Keratinocyte (primary cell): ENCODE measurements at regions not wholly inside any gene's neighbourhood (a gene's known extent, or its start where the extent isn't known, plus 50 kb on each side); places are given as distances from the start of the nearest gene placed in this dataset.

Experiments
- EZH2 ChIP-seq: IDR thresholded peaks from one replicate; pipeline ENCODE4 v1.6.1; 2012; ENCODE audit warnings: inconsistent platforms, mild to moderate bottlenecking, low read length, moderate library complexity
- TF ChIP-seq, protein P1 (sequence below), 3 experiments: IDR thresholded peaks in 1 of 3; conservative IDR thresholded peaks in 1 of 3; optimal IDR thresholded peaks in 1 of 3; 2 replicates in 2 of 3; 3 replicates in 1 of 3; pipeline versions ENCODE3 to v1.5.1; 2011; ENCODE audit warnings: low read length in 3 of 3, mild to moderate bottlenecking in 3 of 3, moderate library complexity in 2 of 3, control low read depth in 1 of 3, inconsistent platforms in 1 of 3; ENCODE audit not compliant: insufficient read depth in 2 of 3; ENCODE audit errors: extremely low read depth in 1 of 3

DNA sequence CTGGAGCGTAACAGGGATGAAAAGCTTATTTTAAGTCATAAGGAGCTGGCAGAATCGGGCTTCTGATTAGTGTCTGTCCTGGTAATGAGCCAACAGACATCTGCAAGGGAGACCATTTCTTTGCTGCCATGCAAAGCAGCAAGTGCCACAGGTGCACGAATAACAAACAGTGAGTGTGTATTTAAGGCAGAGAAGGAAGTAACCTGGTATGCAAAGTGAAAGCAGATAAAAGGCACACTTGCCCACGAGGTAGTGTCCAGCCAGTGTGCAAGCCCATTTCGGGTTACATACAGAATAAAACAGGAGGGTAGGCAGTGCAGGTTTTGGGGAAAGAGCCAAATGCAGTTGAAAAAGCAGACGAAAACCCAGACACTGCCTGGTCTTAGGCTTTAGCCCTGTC is 1153.7 kb downstream of the SI start:
- TF ChIP-seq, protein P1, sequence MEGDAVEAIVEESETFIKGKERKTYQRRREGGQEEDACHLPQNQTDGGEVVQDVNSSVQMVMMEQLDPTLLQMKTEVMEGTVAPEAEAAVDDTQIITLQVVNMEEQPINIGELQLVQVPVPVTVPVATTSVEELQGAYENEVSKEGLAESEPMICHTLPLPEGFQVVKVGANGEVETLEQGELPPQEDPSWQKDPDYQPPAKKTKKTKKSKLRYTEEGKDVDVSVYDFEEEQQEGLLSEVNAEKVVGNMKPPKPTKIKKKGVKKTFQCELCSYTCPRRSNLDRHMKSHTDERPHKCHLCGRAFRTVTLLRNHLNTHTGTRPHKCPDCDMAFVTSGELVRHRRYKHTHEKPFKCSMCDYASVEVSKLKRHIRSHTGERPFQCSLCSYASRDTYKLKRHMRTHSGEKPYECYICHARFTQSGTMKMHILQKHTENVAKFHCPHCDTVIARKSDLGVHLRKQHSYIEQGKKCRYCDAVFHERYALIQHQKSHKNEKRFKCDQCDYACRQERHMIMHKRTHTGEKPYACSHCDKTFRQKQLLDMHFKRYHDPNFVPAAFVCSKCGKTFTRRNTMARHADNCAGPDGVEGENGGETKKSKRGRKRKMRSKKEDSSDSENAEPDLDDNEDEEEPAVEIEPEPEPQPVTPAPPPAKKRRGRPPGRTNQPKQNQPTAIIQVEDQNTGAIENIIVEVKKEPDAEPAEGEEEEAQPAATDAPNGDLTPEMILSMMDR (optimal IDR thresholded peaks at IDR 0.05 in 1 of 3, IDR thresholded peaks at IDR 0.05 in 1 of 3, conservative IDR thresholded peaks at IDR 0.05 in 1 of 3; ENCODE audit: extremely low read depth in 1 of 3, insufficient read depth in 2 of 3, low read length in 3 of 3), result no peak
- no peak for TF ChIP-seq EZH2
